Stomach (tissue), 8 donors: ENCODE measurements at regions not wholly inside any gene's neighbourhood (a gene's known extent, or its start where the extent isn't known, plus 50 kb on each side); places are given as distances from the start of the nearest gene placed in this dataset.

ENCODE experiments used
- DNase-seq, 2 donors: peaks; one replicate each; pipeline versions ENCODE4 v3.0.0 to v3.0.0-alpha.2; 2013 to 2019
- H3K27ac ChIP-seq, 5 donors: fragments of 200-600 bp in 4 of 5; sonication (generic) in 4 of 5; one replicate each; pipeline ENCODE4 v1.5.1; 2013 to 2019; ENCODE audit warnings: mild to moderate bottlenecking in 1 of 5, moderate library complexity in 1 of 5
- H3K27me3 ChIP-seq, 3 donors: fragments of 200-600 bp; sonication (generic); one replicate each; pipeline ENCODE4 v1.5.1; 2017 to 2019; ENCODE audit warnings: mixed run types in 1 of 3
- H3K36me3 ChIP-seq, 4 donors: fragments of 200-600 bp; sonication (generic); 1 replicate in 3 of 4; 2 replicates in 1 of 4; pipeline ENCODE4 v1.5.1; 2016 to 2019
- H3K4me1 ChIP-seq, 4 donors: fragments of 200-600 bp; sonication (generic); one replicate each; pipeline ENCODE4 v1.5.1; 2016 to 2019
- H3K4me3 ChIP-seq, 4 donors: fragments of 200-600 bp; sonication (generic) in 3 of 4; one replicate each; pipeline ENCODE4 v1.5.1; 2016 to 2019; ENCODE audit warnings: mild to moderate bottlenecking in 1 of 4
- H3K9me3 ChIP-seq, 4 donors: fragments of 200-600 bp; sonication (generic); one replicate each; pipeline ENCODE4 v1.5.1; 2016 to 2019
- EP300 ChIP-seq: sonication (generic); formaldehyde crosslinking; IDR thresholded peaks from one replicate; pipeline ENCODE4 v1.6.1; 2017; ENCODE audit warnings: antibody characterized with exemption
- POLR2A ChIP-seq, 4 donors: fragments of 450-650 bp; IDR thresholded peaks; one replicate each; pipeline ENCODE4 v1.6.1; 2016; ENCODE audit warnings: antibody characterized with exemption in 4 of 4, control low read depth in 2 of 4, mild to moderate bottlenecking in 1 of 4, moderate library complexity in 1 of 4
- POLR2AphosphoS5 ChIP-seq, 3 donors: sonication (generic); formaldehyde crosslinking; IDR thresholded peaks; one replicate each; pipeline ENCODE4 v1.6.1; 2016; ENCODE audit warnings: antibody characterized with exemption in 3 of 3
- WGBS, 5 donors: extraction: QIAGEN DNeasy Blood & Tissue Kit in 3 of 5; methylation state at CpG; one replicate each; pipeline versions ENCODE4 v1.1.5 to v1.1.7; 2013 to 2018; 5-methylcytosine and 5-hydroxymethylcytosine counted together
- intact Hi-C: fragments of 100-400 bp; cut with DNase I; formaldehyde crosslinking; loops from one replicate; pipeline ENCODE4 v1.15.1; 2023; ENCODE audit warnings: low total_unique reads
- TF ChIP-seq, protein P1 (sequence below), 7 experiments: fragments of 450-650 bp in 4 of 7; fragments of 200-600 bp in 3 of 7; sonication (generic) in 3 of 7; IDR thresholded peaks; one replicate each; pipeline ENCODE4 v1.5.1; 2016 to 2019; ENCODE audit warnings: antibody characterized with exemption in 7 of 7, control low read depth in 2 of 7, mild to moderate bottlenecking in 1 of 7
- donor health status: healthy with polysubstance abuse.
- donor health status: Bipolar disorder and iron deficiency.
- donor health status: healthy.

DNA sequence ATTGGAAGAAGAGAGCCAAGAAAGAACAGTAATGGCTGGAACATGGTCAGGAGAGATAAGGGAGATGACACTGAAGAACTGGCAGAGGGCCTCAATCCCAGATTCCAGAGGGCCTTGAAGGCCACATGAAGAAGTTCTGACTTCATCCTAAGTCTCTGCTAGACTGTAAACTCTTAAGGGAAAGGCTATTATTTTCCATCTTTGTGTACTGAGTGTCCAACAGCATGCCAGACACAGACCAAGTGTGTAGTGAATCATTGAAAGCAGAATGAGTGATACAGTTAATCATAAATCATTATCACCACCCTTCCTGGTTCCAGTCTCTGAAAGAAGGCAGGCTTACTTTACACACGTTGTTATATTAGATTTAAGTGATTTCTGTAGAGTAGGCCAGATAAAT, 185.3 kb upstream of the C11orf87 start:
- intact Hi-C loops, result no loop called here
- no peak overlapping the region for H3K27ac ChIP-seq
- no peaks in the 10 kb centered on the region for H3K4me1 ChIP-seq
- no peaks in the 10 kb centered on the region for H3K27me3 ChIP-seq
- no peak overlapping the region for H3K4me3 ChIP-seq
- WGBS, 5 donors, result 24 to 56% (median 43%) methylated on average over 1 of the region's 1 CpG
- no peak for TF ChIP-seq POLR2AphosphoS5 (IDR thresholded peaks at IDR 0.05)
- TF ChIP-seq, protein P1, sequence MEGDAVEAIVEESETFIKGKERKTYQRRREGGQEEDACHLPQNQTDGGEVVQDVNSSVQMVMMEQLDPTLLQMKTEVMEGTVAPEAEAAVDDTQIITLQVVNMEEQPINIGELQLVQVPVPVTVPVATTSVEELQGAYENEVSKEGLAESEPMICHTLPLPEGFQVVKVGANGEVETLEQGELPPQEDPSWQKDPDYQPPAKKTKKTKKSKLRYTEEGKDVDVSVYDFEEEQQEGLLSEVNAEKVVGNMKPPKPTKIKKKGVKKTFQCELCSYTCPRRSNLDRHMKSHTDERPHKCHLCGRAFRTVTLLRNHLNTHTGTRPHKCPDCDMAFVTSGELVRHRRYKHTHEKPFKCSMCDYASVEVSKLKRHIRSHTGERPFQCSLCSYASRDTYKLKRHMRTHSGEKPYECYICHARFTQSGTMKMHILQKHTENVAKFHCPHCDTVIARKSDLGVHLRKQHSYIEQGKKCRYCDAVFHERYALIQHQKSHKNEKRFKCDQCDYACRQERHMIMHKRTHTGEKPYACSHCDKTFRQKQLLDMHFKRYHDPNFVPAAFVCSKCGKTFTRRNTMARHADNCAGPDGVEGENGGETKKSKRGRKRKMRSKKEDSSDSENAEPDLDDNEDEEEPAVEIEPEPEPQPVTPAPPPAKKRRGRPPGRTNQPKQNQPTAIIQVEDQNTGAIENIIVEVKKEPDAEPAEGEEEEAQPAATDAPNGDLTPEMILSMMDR (IDR thresholded peaks at IDR 0.05), result no peak
- TF ChIP-seq POLR2A (IDR thresholded peaks at IDR 0.05), result no peak
- TF ChIP-seq EP300, result no peak
- no peak for DNase-seq
- no peaks in the 10 kb centered on the region for H3K36me3 ChIP-seq
- H3K9me3 ChIP-seq, result peaks cover 0 to 5% (median 0%) of the 10 kb centered on the region in 4 donors

DNA sequence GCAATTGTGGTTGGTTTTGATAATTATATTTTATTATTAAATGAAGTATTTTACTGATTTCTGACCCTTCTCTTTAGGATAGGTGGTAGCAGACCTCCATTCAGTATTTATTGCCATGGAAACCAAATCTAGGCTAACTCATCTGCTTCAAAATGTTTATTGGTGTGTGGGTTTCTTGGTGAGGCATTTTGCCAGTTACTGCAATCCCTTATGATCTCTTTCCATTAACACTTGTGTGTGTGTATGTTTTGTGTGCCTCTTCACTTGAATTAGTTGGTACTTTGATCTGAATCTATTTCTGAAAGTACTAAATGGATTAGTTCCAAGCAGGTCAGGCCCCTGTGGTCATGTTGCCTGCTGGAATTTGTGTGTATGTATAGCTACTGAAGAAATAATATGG, 184.4 kb upstream of the C11orf87 start:
- Histone ChIP-seq H3K4me1 (no peaks in the 10 kb centered on the region), H3K27ac (no peak overlapping the region), H3K9me3 (peaks cover 0 to 5% (median 0%) of the 10 kb centered on the region in 4 donors), H3K4me3 (no peak overlapping the region), H3K27me3 (no peaks in the 10 kb centered on the region), H3K36me3 (no peaks in the 10 kb centered on the region)
- TF ChIP-seq EP300 (no peak), POLR2A (IDR thresholded peaks at IDR 0.05) (no peak), POLR2AphosphoS5 (IDR thresholded peaks at IDR 0.05) (no peak)
- TF ChIP-seq, protein P1 (IDR thresholded peaks at IDR 0.05), result no peak
- intact Hi-C loops, result no loop called here
- no peak for DNase-seq

DNA sequence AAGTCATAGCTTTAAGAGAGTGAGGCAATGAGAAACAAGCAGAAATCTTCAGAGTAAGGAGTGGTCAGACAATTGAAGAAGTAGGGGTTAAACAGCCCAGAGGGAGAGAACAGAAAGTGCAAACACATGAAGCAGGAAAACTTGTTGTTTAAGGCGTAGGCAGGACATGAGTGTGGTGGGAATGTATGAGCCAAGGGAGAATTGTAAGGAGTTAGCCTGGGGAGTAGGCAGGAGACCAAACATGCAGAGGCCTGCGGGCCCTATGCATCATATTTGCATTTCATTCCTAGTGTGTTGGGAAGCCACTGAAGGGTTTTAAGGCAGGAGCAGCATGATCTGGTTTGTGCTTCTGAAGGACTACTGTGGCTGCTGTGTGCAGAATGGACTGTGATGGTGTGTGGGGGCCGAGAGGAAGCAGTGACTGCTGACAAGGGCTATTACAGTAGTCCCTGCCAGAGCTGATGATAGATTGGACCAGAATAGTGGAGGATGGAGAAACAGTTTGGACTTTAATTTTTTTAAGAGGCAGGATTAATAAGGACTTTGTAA, 179.9 kb upstream of the C11orf87 start:
- no peak for TF ChIP-seq POLR2A (IDR thresholded peaks at IDR 0.05)
- no peak for TF ChIP-seq POLR2AphosphoS5 (IDR thresholded peaks at IDR 0.05)
- TF ChIP-seq, protein P1 (IDR thresholded peaks at IDR 0.05), result no peak
- TF ChIP-seq EP300, result no peak
- whole genome bisulfite sequencing, 5 donors, result 30 to 48% (median 39%) methylated on average over 3 of the region's 3 CpGs
- H3K4me3 ChIP-seq, result no peak overlapping the region

DNA sequence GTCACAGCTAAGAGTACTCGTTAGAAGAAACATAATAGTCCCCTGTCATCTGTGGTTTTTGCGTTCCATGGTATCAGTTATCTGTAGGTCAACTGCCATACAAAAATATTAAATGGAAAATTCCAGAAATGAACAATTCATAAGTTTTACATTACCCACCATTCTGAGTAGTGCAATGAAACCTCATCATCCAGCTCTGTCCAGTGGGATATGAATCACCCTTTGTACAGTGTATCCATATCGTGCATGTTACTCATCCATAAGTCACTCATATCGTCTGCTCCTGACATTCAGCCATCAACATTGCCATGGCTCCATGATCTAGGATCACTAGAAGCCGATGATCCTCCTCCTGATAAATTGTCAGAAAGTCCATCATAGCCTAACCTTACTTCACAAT, 174.9 kb upstream of the C11orf87 start:
- Histone ChIP-seq H3K4me3 (no peak overlapping the region), H3K27ac (no peak overlapping the region), H3K4me1 (no peaks in the 10 kb centered on the region), H3K27me3 (no peaks in the 10 kb centered on the region), H3K9me3 (no peaks in the 10 kb centered on the region), H3K36me3 (no peaks in the 10 kb centered on the region)
- 81 to 89% (median 83%) methylated on average over 5 of the region's 5 CpGs for WGBS, 5 donors
- intact Hi-C loops, result no loop called here
- DNase-seq, result no peak
- TF ChIP-seq, protein P1 (IDR thresholded peaks at IDR 0.05), result no peak
- TF ChIP-seq POLR2AphosphoS5 (IDR thresholded peaks at IDR 0.05), result no peak
- no peak for TF ChIP-seq EP300
- TF ChIP-seq POLR2A (IDR thresholded peaks at IDR 0.05), result no peak

More for the DNA sequence above, 179.9 kb upstream of the C11orf87 start:
- Histone ChIP-seq H3K27me3 (no peaks in the 10 kb centered on the region), H3K36me3 (no peaks in the 10 kb centered on the region), H3K27ac (no peak overlapping the region), H3K4me1 (no peaks in the 10 kb centered on the region), H3K9me3 (peaks cover 0 to 5% (median 0%) of the 10 kb centered on the region in 4 donors)
- DNase-seq, result no peak
- intact Hi-C loops, result no loop called here
